ENCODE measurements at regions not wholly inside any gene's neighbourhood (a gene's known extent, or its start where the extent isn't known, plus 50 kb on each side); places are given as distances from the start of the nearest gene placed in this dataset.

GRCh38 chr21:22343303-22343702 is 1345.1 kb downstream of the NCAM2 start:
- H3K27ac Mint-ChIP-seq, result no peak overlapping the region
- intact Hi-C loops (cut with micrococcal nuclease), result no loop called here
- ATAC-seq (no peak), DNase-seq (no peak)
- no peaks in the 10 kb centered on the region for H3K27me3 Mint-ChIP-seq
- H3K4me3 Mint-ChIP-seq, result no peak overlapping the region
- TF ChIP-seq CTCF (IDR thresholded peaks at IDR 0.05), result no peak
- H3K36me3 Mint-ChIP-seq (ENCODE audit: low read depth), result no peaks in the 10 kb centered on the region
- H3K4me1 Mint-ChIP-seq (ENCODE audit: low read depth), result peaks cover 3% of the 10 kb centered on the region
- peaks cover 5% of the 10 kb centered on the region for H3K9me3 Mint-ChIP-seq
- CTCF ChIA-PET, result no interaction called here
- POLR2A ChIA-PET, result no interaction called here

- Mint-ChIP-seq H3K27me3 (no peaks in the 10 kb centered on the region), H3K4me1 (ENCODE audit: low read depth) (peaks cover 3% of the 10 kb centered on the region), H3K36me3 (ENCODE audit: low read depth) (no peaks in the 10 kb centered on the region), H3K4me3 (no peak overlapping the region), H3K27ac (no peak overlapping the region), H3K9me3 (peaks cover 5% of the 10 kb centered on the region)
- TF ChIP-seq CTCF (IDR thresholded peaks at IDR 0.05), result no peak
- intact Hi-C loops (cut with micrococcal nuclease), result no loop called here
- DNase-seq (no peak), ATAC-seq (no peak)
- ChIA-PET POLR2A (no interaction called here), CTCF (no interaction called here)
Observed at GRCh38 chr21:22343721-22344120, 1345.5 kb downstream of the NCAM2 start.

- Mint-ChIP-seq H3K36me3 (ENCODE audit: low read depth) (no peaks in the 10 kb centered on the region), H3K4me1 (ENCODE audit: low read depth) (peaks cover 3% of the 10 kb centered on the region), H3K27ac (no peak overlapping the region), H3K9me3 (peaks cover 2% of the 10 kb centered on the region), H3K27me3 (no peaks in the 10 kb centered on the region), H3K4me3 (no peak overlapping the region)
- CTCF ChIA-PET, result no interaction called here
- TF ChIP-seq CTCF (IDR thresholded peaks at IDR 0.05), result no peak
- POLR2A ChIA-PET, result no interaction called here
- ATAC-seq, result no peak
- no peak for DNase-seq
- intact Hi-C loops (cut with micrococcal nuclease), result no loop called here
Observed at GRCh38 chr21:22345624-22346023, 1347.4 kb downstream of the NCAM2 start.

- no peak overlapping the region for H3K27ac Mint-ChIP-seq
- ChIA-PET POLR2A (no interaction called here), CTCF (no interaction called here)
- ATAC-seq (no peak), DNase-seq (no peak)
- peaks cover 3% of the 10 kb centered on the region for H3K4me1 Mint-ChIP-seq (ENCODE audit: low read depth)
- no peaks in the 10 kb centered on the region for H3K36me3 Mint-ChIP-seq (ENCODE audit: low read depth)
- H3K9me3 Mint-ChIP-seq, result peaks cover 2% of the 10 kb centered on the region
- TF ChIP-seq CTCF (IDR thresholded peaks at IDR 0.05), result no peak
- no peaks in the 10 kb centered on the region for H3K27me3 Mint-ChIP-seq
- intact Hi-C loops (cut with micrococcal nuclease), result no loop called here
- H3K4me3 Mint-ChIP-seq, result no peak overlapping the region
Observed at GRCh38 chr21:22346576-22346975, 1348.4 kb downstream of the NCAM2 start.

- Mint-ChIP-seq H3K9me3 (peaks cover 2% of the 10 kb centered on the region), H3K4me1 (ENCODE audit: low read depth) (no peaks in the 10 kb centered on the region), H3K27me3 (no peaks in the 10 kb centered on the region), H3K4me3 (no peak overlapping the region), H3K36me3 (ENCODE audit: low read depth) (no peaks in the 10 kb centered on the region), H3K27ac (no peak overlapping the region)
- DNase-seq (no peak), ATAC-seq (no peak)
- POLR2A ChIA-PET, result no interaction called here
- CTCF ChIA-PET, result no interaction called here
- intact Hi-C loops (cut with micrococcal nuclease), result no loop called here
- no peak for TF ChIP-seq CTCF (IDR thresholded peaks at IDR 0.05)
Observed at GRCh38 chr21:22351076-22351475, 1352.9 kb downstream of the NCAM2 start.
